IMR-90 (cell line): ENCODE measurements at regions not wholly inside any gene's neighbourhood (a gene's known extent, or its start where the extent isn't known, plus 50 kb on each side); places are given as distances from the start of the nearest gene placed in this dataset.

Experiments used
- CEBPB ChIP-seq: IDR thresholded peaks from 2 replicates; pipeline ENCODE4 v1.6.1; 2012; ENCODE audit warnings: low read depth, low read length, improper control_type of control experiment
- CHD1 ChIP-seq: IDR thresholded peaks from 2 replicates; pipeline ENCODE4 v1.6.1; 2012; ENCODE audit warnings: low read depth, low read length, improper control_type of control experiment
- MAFK ChIP-seq: IDR thresholded peaks from 2 replicates; pipeline ENCODE4 v1.6.1; 2012; ENCODE audit warnings: low read depth, low read length, improper control_type of control experiment
- MXI1 ChIP-seq: IDR thresholded peaks from 2 replicates; pipeline ENCODE4 v1.6.1; 2012; ENCODE audit warnings: low read depth, mild to moderate bottlenecking, low read length, moderate library complexity, borderline replicate concordance
- NFE2L2 ChIP-seq: fragments of 150-350 bp; IDR thresholded peaks from 2 replicates; pipeline ENCODE4 v1.6.1; 2016; ENCODE audit warnings: low read depth, mild to moderate bottlenecking, low read length
- POLR2A ChIP-seq: IDR thresholded peaks from 2 replicates; pipeline ENCODE4 v1.6.1; 2012; ENCODE audit warnings: mild to moderate bottlenecking, low read depth, low read length
- RAD21 ChIP-seq: IDR thresholded peaks from 2 replicates; pipeline ENCODE4 v1.6.1; 2012; ENCODE audit warnings: low read length, improper control_type of control experiment
- RCOR1 ChIP-seq: IDR thresholded peaks from 2 replicates; pipeline ENCODE4 v1.6.1; 2012; ENCODE audit warnings: mild to moderate bottlenecking, low read length, improper control_type of control experiment; ENCODE audit not compliant: insufficient replicate concordance
- SMC3 ChIP-seq: fragments of 150-350 bp; IDR thresholded peaks from 2 replicates; pipeline ENCODE4 v1.6.1; 2016; ENCODE audit warnings: low read depth, mild to moderate bottlenecking, antibody characterized with exemption, low read length, moderate library complexity
- TF ChIP-seq, protein P1 (sequence below): conservative IDR thresholded peaks from 2 replicates; pipeline ENCODE4 v1.5.1; 2012; ENCODE audit warnings: mild to moderate bottlenecking, low read depth, low read length, improper control_type of control experiment
- TF ChIP-seq, protein P2 (sequence below): fragments of 150-350 bp; IDR thresholded peaks from 2 replicates; pipeline ENCODE4 v1.6.1; 2016; ENCODE audit warnings: low read depth, mild to moderate bottlenecking, low read length, moderate library complexity, borderline replicate concordance

DNA sequence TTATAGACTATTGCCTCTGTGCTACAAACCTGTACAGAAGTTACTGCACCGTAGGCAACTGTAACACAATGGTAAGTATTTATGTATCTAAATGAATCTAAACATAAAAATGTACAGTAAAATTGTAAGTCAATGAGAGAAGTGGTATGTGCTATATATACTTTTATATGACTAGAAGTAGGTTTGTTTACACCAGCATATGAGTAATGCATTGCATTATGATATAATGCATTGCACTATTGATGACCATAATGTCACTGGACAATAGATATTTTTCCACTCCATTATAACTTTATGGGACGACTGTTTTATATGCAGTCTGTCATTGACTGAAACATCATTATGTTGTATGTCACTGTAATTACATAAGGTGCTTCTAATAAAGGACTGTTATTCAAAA is 340.3 kb upstream of the SNX7 start:
- no peak for TF ChIP-seq RCOR1
- TF ChIP-seq, protein P1, sequence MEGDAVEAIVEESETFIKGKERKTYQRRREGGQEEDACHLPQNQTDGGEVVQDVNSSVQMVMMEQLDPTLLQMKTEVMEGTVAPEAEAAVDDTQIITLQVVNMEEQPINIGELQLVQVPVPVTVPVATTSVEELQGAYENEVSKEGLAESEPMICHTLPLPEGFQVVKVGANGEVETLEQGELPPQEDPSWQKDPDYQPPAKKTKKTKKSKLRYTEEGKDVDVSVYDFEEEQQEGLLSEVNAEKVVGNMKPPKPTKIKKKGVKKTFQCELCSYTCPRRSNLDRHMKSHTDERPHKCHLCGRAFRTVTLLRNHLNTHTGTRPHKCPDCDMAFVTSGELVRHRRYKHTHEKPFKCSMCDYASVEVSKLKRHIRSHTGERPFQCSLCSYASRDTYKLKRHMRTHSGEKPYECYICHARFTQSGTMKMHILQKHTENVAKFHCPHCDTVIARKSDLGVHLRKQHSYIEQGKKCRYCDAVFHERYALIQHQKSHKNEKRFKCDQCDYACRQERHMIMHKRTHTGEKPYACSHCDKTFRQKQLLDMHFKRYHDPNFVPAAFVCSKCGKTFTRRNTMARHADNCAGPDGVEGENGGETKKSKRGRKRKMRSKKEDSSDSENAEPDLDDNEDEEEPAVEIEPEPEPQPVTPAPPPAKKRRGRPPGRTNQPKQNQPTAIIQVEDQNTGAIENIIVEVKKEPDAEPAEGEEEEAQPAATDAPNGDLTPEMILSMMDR = no peak
- TF ChIP-seq POLR2A = no peak
- TF ChIP-seq SMC3 = no peak
- TF ChIP-seq RAD21 = no peak
- no peak for TF ChIP-seq MXI1
- TF ChIP-seq, protein P2, sequence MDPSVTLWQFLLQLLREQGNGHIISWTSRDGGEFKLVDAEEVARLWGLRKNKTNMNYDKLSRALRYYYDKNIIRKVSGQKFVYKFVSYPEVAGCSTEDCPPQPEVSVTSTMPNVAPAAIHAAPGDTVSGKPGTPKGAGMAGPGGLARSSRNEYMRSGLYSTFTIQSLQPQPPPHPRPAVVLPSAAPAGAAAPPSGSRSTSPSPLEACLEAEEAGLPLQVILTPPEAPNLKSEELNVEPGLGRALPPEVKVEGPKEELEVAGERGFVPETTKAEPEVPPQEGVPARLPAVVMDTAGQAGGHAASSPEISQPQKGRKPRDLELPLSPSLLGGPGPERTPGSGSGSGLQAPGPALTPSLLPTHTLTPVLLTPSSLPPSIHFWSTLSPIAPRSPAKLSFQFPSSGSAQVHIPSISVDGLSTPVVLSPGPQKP = no peak
- no peak for TF ChIP-seq NFE2L2
- no peak for TF ChIP-seq CHD1
- no peak for TF ChIP-seq CEBPB
- TF ChIP-seq MAFK = no peak
